Caco-2 (cell line): ENCODE measurements at regions not wholly inside any gene's neighbourhood (a gene's known extent, or its start where the extent isn't known, plus 50 kb on each side); places are given as distances from the start of the nearest gene placed in this dataset.

ENCODE experiments used
- BruUV-seq: library from RNA; stranded (reverse); fragments of 400-500 nt; replicated peaks from 2 replicates; lab custom pipeline; 2021; lab: Mats Ljungman, UMichigan
- CTCF ChIA-PET: fragments of 300-600 bp; sonication (Branson Sonifier 250); formaldehyde crosslinking; loops from one replicate; lab custom pipeline; 2022; ENCODE audit warnings: antibody characterized with exemption; lab: Charles Lee
- POLR2A ChIA-PET: fragments of 300-600 bp; sonication (Branson Sonifier 250); formaldehyde crosslinking; loops from one replicate; lab custom pipeline; 2022; ENCODE audit warnings: antibody characterized with exemption; lab: Charles Lee
- DNase-seq, 2 experiments: peaks; one replicate each; pipeline versions ENCODE4 v3.0.0 to v3.0.0-alpha.2; 2020 to 2022
- H3K27me3 ChIP-seq: replicated peaks from 2 replicates; pipeline ENCODE4 v1.6.0; 2011; ENCODE audit warnings: low read length; ENCODE audit not compliant: control insufficient read depth, insufficient read depth
- H3K36me3 ChIP-seq: 2 replicates; pipeline ENCODE4 v1.5.1; 2011; ENCODE audit warnings: low read length; ENCODE audit not compliant: control insufficient read depth, insufficient read depth
- H3K4me1 ChIP-seq: fragments of 250-450 bp; sonication (Bioruptor Pico); 2 replicates; pipeline ENCODE4 v1.5.1; 2020; ENCODE audit warnings: mild to moderate bottlenecking
- H3K4me3 ChIP-seq: 2 replicates; pipeline ENCODE4 v1.5.1; 2011; ENCODE audit warnings: low read depth, mild to moderate bottlenecking, control low read depth, low read length
- H3K9me3 ChIP-seq: fragments of 250-450 bp; sonication (Bioruptor Pico); 2 replicates; pipeline ENCODE4 v1.5.1; 2020; ENCODE audit warnings: mild to moderate bottlenecking, moderate library complexity
- H3K27ac Mint-ChIP-seq: one replicate; pipeline ENCODE4 v1.8.0; 2022; ENCODE audit warnings: mixed read lengths; ENCODE audit not compliant: unreplicated experiment
- H3K27me3 Mint-ChIP-seq: one replicate; pipeline ENCODE4 v1.8.0; 2022; ENCODE audit warnings: mixed read lengths; ENCODE audit not compliant: insufficient read depth, unreplicated experiment
- H3K36me3 Mint-ChIP-seq: one replicate; pipeline ENCODE4 v1.8.0; 2022; ENCODE audit warnings: mild to moderate bottlenecking, mixed read lengths; ENCODE audit not compliant: insufficient read depth, unreplicated experiment
- H3K4me1 Mint-ChIP-seq: one replicate; pipeline ENCODE4 v1.8.0; 2022; ENCODE audit warnings: low read depth, mixed read lengths; ENCODE audit not compliant: unreplicated experiment
- H3K4me3 Mint-ChIP-seq: one replicate; pipeline ENCODE4 v1.8.0; 2022; ENCODE audit warnings: mild to moderate bottlenecking, moderate library complexity, mixed read lengths; ENCODE audit not compliant: unreplicated experiment
- H3K9me3 Mint-ChIP-seq: one replicate; pipeline ENCODE4 v1.8.0; 2022; ENCODE audit warnings: mixed read lengths; ENCODE audit not compliant: unreplicated experiment
- intact Hi-C: fragments of 100-400 bp; cut with micrococcal nuclease; formaldehyde crosslinking; loops from one replicate; pipeline ENCODE4 v1.10.0; 2022; ENCODE audit not compliant: unreplicated experiment
- TF ChIP-seq, protein P1 (sequence below), 2 experiments: fragments of 200-600 bp in 1 of 2; IDR thresholded peaks; 1 replicate in 1 of 2; 2 replicates in 1 of 2; pipeline versions ENCODE4 v1.5.1 to v1.8.0; 2011 to 2022; ENCODE audit warnings: antibody characterized with exemption in 1 of 2, control low read depth in 1 of 2, inconsistent platforms in 1 of 2, low read depth in 1 of 2, low read length in 1 of 2, mild to moderate bottlenecking in 1 of 2, moderate library complexity in 1 of 2; ENCODE audit not compliant: insufficient read depth in 1 of 2, severe bottlenecking in 1 of 2, unreplicated experiment in 1 of 2

DNA sequence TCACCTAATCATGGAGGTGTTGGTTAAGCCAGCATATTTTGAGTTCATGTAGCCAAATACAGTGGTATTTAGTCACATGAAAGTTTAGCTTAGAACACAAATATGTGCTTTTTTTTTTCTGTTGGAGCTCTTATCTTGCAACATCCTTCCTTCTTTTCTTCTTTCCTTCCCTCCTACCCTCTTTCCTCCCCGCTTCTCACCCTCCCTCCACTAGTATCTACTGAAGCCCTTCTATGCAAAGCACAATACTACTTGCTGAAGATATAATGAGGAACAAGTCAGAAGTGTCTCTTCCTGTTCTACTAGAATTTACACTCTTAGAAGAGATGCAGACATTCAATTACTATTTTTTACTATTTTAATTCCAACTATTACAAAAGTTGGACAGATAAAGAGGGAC, 105.0 kb upstream of the ITGA4 start:
- ChIA-PET POLR2A (no interaction called here), CTCF (no interaction called here)
- H3K4me1 Mint-ChIP-seq, result no peaks in the 10 kb centered on the region
- H3K27ac Mint-ChIP-seq, result no peak overlapping the region
- Histone ChIP-seq H3K4me3 (no peak overlapping the region), H3K36me3 (no peaks in the 10 kb centered on the region), H3K27me3 (no peaks in the 10 kb centered on the region), H3K4me1 (no peaks in the 10 kb centered on the region), H3K9me3 (no peaks in the 10 kb centered on the region)
- intact Hi-C loops, result no loop called here
- no peak overlapping the region for H3K4me3 Mint-ChIP-seq
- no peak for DNase-seq
- no peaks in the 10 kb centered on the region for H3K27me3 Mint-ChIP-seq
- BruUV-seq, result no TSS peak
- no peaks in the 10 kb centered on the region for H3K9me3 Mint-ChIP-seq
- no peaks in the 10 kb centered on the region for H3K36me3 Mint-ChIP-seq
- TF ChIP-seq, protein P1, sequence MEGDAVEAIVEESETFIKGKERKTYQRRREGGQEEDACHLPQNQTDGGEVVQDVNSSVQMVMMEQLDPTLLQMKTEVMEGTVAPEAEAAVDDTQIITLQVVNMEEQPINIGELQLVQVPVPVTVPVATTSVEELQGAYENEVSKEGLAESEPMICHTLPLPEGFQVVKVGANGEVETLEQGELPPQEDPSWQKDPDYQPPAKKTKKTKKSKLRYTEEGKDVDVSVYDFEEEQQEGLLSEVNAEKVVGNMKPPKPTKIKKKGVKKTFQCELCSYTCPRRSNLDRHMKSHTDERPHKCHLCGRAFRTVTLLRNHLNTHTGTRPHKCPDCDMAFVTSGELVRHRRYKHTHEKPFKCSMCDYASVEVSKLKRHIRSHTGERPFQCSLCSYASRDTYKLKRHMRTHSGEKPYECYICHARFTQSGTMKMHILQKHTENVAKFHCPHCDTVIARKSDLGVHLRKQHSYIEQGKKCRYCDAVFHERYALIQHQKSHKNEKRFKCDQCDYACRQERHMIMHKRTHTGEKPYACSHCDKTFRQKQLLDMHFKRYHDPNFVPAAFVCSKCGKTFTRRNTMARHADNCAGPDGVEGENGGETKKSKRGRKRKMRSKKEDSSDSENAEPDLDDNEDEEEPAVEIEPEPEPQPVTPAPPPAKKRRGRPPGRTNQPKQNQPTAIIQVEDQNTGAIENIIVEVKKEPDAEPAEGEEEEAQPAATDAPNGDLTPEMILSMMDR (IDR thresholded peaks at IDR 0.05; ENCODE audit: insufficient read depth in 1 of 2, low read depth in 1 of 2, low read length in 1 of 2, severe bottlenecking in 1 of 2, unreplicated experiment in 1 of 2), result no peak

DNA sequence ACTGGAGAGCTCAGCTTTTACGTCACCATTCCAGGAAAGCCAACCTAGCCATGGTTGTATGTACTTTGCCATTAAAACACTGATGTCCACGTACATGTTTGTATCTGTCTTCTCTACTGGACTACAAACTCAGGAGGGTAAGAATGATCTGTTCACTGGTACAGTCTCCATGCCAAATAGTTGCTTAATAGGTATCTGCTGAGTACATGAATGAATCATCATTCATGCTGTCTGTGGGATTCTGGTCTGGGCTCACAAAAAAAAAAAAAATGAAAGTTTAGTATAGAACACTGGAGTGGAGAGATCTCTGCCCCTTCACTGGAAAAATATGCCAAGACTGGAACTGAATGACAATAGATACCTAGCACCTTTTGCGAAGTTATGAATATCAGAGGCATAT, 102.6 kb upstream of the ITGA4 start:
- Mint-ChIP-seq H3K27ac (no peak overlapping the region), H3K4me3 (no peak overlapping the region), H3K9me3 (no peaks in the 10 kb centered on the region), H3K4me1 (no peaks in the 10 kb centered on the region), H3K27me3 (no peaks in the 10 kb centered on the region), H3K36me3 (no peaks in the 10 kb centered on the region)
- Histone ChIP-seq H3K4me1 (no peaks in the 10 kb centered on the region), H3K27me3 (no peaks in the 10 kb centered on the region), H3K4me3 (no peak overlapping the region), H3K9me3 (no peaks in the 10 kb centered on the region), H3K36me3 (no peaks in the 10 kb centered on the region)
- ChIA-PET CTCF (no interaction called here), POLR2A (no interaction called here)
- TF ChIP-seq, protein P1 (IDR thresholded peaks at IDR 0.05; ENCODE audit: insufficient read depth in 1 of 2, low read depth in 1 of 2, low read length in 1 of 2, severe bottlenecking in 1 of 2, unreplicated experiment in 1 of 2), result no peak
- intact Hi-C loops, result no loop called here
- BruUV-seq, result no TSS peak
- DNase-seq, result no peak

DNA sequence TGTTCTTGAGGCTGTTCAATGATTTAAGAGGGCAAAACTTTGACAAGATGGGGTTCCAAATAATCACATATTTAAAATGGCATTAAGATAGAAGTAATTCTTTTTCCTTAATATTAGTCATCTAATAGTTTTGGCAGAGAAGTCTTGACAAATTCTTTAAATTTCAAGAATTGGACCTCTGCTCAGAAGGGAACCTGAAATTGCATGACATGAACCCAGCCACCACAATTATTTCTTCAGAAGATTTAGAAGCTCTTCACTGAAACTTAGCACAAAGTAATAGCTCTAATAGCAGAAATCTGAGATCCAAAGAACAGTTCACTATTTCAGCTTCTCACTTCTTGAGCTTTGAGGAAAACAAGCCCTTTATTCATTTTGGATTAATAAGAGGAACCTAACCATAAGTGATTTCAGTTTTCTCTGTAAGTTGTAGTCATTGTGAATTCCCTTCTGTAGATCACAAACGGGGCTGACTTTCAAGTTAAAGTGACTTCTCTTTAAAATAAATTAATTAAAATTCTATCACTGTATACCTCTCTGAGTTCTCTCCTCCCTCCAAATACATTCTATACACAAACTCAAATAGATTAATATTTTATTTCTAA, 100.6 kb upstream of the ITGA4 start:
- Histone ChIP-seq H3K36me3 (no peaks in the 10 kb centered on the region), H3K4me1 (no peaks in the 10 kb centered on the region), H3K27me3 (no peaks in the 10 kb centered on the region), H3K9me3 (no peaks in the 10 kb centered on the region), H3K4me3 (no peak overlapping the region)
- intact Hi-C loops, result no loop called here
- Mint-ChIP-seq H3K4me1 (no peaks in the 10 kb centered on the region), H3K9me3 (no peaks in the 10 kb centered on the region), H3K36me3 (no peaks in the 10 kb centered on the region), H3K4me3 (no peak overlapping the region), H3K27ac (no peak overlapping the region), H3K27me3 (no peaks in the 10 kb centered on the region)
- CTCF ChIA-PET, result no interaction called here
- DNase-seq, result no peak
- POLR2A ChIA-PET, result no interaction called here
- BruUV-seq, result no TSS peak
- TF ChIP-seq, protein P1 (IDR thresholded peaks at IDR 0.05; ENCODE audit: insufficient read depth in 1 of 2, low read depth in 1 of 2, low read length in 1 of 2, severe bottlenecking in 1 of 2, unreplicated experiment in 1 of 2), result no peak
